Upper lobe of left lung (tissue), 4 donors: ENCODE measurements at regions not wholly inside any gene's neighbourhood (a gene's known extent, or its start where the extent isn't known, plus 50 kb on each side); places are given as distances from the start of the nearest gene placed in this dataset.

Experiments
- EP300 ChIP-seq, 4 donors: sonication (generic); formaldehyde crosslinking; IDR thresholded peaks; one replicate each; pipeline ENCODE4 v1.5.1; 2017; ENCODE audit warnings: antibody characterized with exemption in 4 of 4, control low read depth in 2 of 4
- POLR2A ChIP-seq, 4 donors: fragments of 450-650 bp; IDR thresholded peaks; one replicate each; pipeline ENCODE4 v1.5.1; 2016 to 2017; ENCODE audit warnings: antibody characterized with exemption in 4 of 4, mild to moderate bottlenecking in 2 of 4
- POLR2AphosphoS5 ChIP-seq, 2 donors: sonication (generic); formaldehyde crosslinking; IDR thresholded peaks; one replicate each; pipeline ENCODE4 v1.5.1; 2017; ENCODE audit warnings: antibody characterized with exemption in 2 of 2
- TF ChIP-seq, protein P1 (sequence below), 6 experiments: fragments of 450-650 bp in 4 of 6; fragments of 200-600 bp in 2 of 6; sonication (generic) in 2 of 6; IDR thresholded peaks; one replicate each; pipeline ENCODE4 v1.5.1; 2016 to 2019; ENCODE audit warnings: antibody characterized with exemption in 6 of 6

DNA sequence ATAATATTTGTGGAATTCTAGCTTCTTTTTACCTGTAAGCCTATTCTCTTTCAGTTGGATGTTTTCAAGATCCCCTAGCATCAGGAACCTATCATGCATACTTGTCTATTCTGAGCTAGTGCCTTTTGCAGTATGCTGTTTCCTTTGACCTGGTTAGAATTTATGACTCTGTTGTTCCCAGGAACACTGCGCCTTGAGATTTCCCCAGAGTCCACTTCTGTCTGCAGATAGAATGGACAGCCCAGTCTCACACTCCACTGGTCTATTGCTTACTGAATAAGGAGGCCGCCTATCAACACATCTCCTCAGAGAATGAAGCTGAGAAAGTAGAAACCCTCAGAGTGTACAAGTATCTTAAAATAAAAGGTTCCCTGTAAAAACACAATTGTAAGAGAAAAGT lies 465.1 kb upstream of the GALNTL6 start:
- TF ChIP-seq EP300 (IDR thresholded peaks at IDR 0.05) = no peak
- TF ChIP-seq, protein P1, sequence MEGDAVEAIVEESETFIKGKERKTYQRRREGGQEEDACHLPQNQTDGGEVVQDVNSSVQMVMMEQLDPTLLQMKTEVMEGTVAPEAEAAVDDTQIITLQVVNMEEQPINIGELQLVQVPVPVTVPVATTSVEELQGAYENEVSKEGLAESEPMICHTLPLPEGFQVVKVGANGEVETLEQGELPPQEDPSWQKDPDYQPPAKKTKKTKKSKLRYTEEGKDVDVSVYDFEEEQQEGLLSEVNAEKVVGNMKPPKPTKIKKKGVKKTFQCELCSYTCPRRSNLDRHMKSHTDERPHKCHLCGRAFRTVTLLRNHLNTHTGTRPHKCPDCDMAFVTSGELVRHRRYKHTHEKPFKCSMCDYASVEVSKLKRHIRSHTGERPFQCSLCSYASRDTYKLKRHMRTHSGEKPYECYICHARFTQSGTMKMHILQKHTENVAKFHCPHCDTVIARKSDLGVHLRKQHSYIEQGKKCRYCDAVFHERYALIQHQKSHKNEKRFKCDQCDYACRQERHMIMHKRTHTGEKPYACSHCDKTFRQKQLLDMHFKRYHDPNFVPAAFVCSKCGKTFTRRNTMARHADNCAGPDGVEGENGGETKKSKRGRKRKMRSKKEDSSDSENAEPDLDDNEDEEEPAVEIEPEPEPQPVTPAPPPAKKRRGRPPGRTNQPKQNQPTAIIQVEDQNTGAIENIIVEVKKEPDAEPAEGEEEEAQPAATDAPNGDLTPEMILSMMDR (IDR thresholded peaks at IDR 0.05) = no peak
- TF ChIP-seq POLR2A (IDR thresholded peaks at IDR 0.05) = no peak
- TF ChIP-seq POLR2AphosphoS5 (IDR thresholded peaks at IDR 0.05) = no peak
